HG03442 (cell line): ENCODE measurements at regions not wholly inside any gene's neighbourhood (a gene's known extent, or its start where the extent isn't known, plus 50 kb on each side); places are given as distances from the start of the nearest gene placed in this dataset.

ENCODE experiments used
- ATAC-seq: cut with Tn5 transposase; IDR thresholded peaks from one replicate; pipeline ENCODE4 v1.9.1; 2021; ENCODE audit warnings: mild to moderate bottlenecking, moderate library complexity; ENCODE audit not compliant: unreplicated experiment

GRCh38 chr2:236317938-236318396 lies 53.8 kb upstream of the ASB18 start:
- ATAC-seq: no peak

GRCh38 chr2:236318401-236318800 lies 54.2 kb upstream of the ASB18 start:
- ATAC-seq: no peak

GRCh38 chr2:236319036-236319435 lies 54.8 kb upstream of the ASB18 start:
- ATAC-seq: no peak

- ATAC-seq: no peak
Observed at GRCh38 chr2:236321415-236321814, 57.2 kb upstream of the ASB18 start.

GRCh38 chr2:236333417-236334121 lies 69.4 kb upstream of the ASB18 start:
- no peak for ATAC-seq

GRCh38 chr2:236334122-236334876 lies 70.1 kb upstream of the ASB18 start:
- ATAC-seq: no peak

GRCh38 chr2:236335696-236336574 lies 71.7 kb upstream of the ASB18 start:
- ATAC-seq: no peak

- no peak for ATAC-seq
Observed at GRCh38 chr2:236336575-236337464, 72.6 kb upstream of the ASB18 start.

- ATAC-seq: no peak
Observed at GRCh38 chr2:236337465-236338325, 73.5 kb upstream of the ASB18 start.

- ATAC-seq: no peak
Observed at GRCh38 chr2:236338495-236339184, 74.4 kb upstream of the ASB18 start.

- no peak for ATAC-seq
Observed at GRCh38 chr2:236340251-236340650, 76.0 kb upstream of the ASB18 start.

- ATAC-seq: no peak
Observed at GRCh38 chr2:236341067-236341466, 76.9 kb upstream of the ASB18 start.

- ATAC-seq: no peak
Observed at GRCh38 chr2:236341721-236342120, 77.5 kb upstream of the ASB18 start.

GRCh38 chr2:236342507-236342906 lies 78.3 kb upstream of the ASB18 start:
- ATAC-seq: no peak

GRCh38 chr2:236342951-236343350 lies 78.7 kb upstream of the ASB18 start:
- no peak for ATAC-seq

- ATAC-seq: no peak
Observed at GRCh38 chr2:236343400-236344161, 79.4 kb upstream of the ASB18 start.

GRCh38 chr2:236344446-236344845 lies 80.2 kb upstream of the ASB18 start:
- ATAC-seq: no peak

- no peak for ATAC-seq
Observed at GRCh38 chr2:236345081-236345714, 81.0 kb upstream of the ASB18 start.
